ENCODE measurements at regions not wholly inside any gene's neighbourhood (a gene's known extent, or its start where the extent isn't known, plus 50 kb on each side); places are given as distances from the start of the nearest gene placed in this dataset.
"Not testable (repeated sequence)": the region's sequence is repeated elsewhere in the genome, so short reads cannot be mapped to it uniquely, and the experiment has no call there.

DNA sequence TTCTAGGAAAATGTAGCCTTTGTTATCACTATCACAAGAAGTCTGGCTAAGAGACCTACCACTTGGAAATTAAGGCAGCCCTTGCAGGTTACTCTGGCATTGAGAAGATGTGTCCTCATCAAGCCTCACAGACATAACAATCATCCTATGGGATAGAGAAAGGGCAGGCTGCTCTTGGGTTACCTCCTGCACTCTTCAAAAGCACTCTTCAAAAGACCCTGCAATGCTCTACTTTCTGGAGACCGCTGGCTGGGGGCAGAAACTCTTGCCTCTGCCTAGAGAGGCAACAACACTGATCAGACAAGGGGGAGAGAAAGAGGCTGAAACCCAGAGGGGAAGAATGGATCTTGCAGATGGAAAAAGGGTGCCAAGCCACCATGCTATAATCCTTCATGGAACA is 127.9 kb upstream of the BNIP2 start:
- Histone ChIP-seq H3K36me3 (no peaks in the 10 kb centered on the region), H3K4me3 (no peak overlapping the region), H3K4me1 (no peaks in the 10 kb centered on the region), H3K27me3 (peaks cover 36% of the 10 kb centered on the region), H3K9me3 (no peaks in the 10 kb centered on the region), H3K27ac (no peak overlapping the region)
- in situ Hi-C loops (cut with MboI; ENCODE audit: low pct_ligation_motif_present in 1 of 4, low pct_unique_long_range_greater_than_20kb in 1 of 4, low sequenced_read_pairs in 3 of 4), result no loop called here
- TF ChIP-seq POLR2AphosphoS5 (IDR thresholded peaks at IDR 0.05) (no peak), POLR2A (IDR thresholded peaks at IDR 0.05) (no peak), EP300 (IDR thresholded peaks at IDR 0.05; ENCODE audit: low read depth) (no peak)
- TF ChIP-seq, protein P1, sequence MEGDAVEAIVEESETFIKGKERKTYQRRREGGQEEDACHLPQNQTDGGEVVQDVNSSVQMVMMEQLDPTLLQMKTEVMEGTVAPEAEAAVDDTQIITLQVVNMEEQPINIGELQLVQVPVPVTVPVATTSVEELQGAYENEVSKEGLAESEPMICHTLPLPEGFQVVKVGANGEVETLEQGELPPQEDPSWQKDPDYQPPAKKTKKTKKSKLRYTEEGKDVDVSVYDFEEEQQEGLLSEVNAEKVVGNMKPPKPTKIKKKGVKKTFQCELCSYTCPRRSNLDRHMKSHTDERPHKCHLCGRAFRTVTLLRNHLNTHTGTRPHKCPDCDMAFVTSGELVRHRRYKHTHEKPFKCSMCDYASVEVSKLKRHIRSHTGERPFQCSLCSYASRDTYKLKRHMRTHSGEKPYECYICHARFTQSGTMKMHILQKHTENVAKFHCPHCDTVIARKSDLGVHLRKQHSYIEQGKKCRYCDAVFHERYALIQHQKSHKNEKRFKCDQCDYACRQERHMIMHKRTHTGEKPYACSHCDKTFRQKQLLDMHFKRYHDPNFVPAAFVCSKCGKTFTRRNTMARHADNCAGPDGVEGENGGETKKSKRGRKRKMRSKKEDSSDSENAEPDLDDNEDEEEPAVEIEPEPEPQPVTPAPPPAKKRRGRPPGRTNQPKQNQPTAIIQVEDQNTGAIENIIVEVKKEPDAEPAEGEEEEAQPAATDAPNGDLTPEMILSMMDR (IDR thresholded peaks at IDR 0.05), result no peak
- intact Hi-C loops (cut with DNase I; ENCODE audit: low total_unique reads), result no loop called here
- no peak for DNase-seq
- WGBS, 2 donors (ENCODE audit: low coverage in 1 of 2), result 63 to 65% methylated on average over 1 of the region's 1 CpG

DNA sequence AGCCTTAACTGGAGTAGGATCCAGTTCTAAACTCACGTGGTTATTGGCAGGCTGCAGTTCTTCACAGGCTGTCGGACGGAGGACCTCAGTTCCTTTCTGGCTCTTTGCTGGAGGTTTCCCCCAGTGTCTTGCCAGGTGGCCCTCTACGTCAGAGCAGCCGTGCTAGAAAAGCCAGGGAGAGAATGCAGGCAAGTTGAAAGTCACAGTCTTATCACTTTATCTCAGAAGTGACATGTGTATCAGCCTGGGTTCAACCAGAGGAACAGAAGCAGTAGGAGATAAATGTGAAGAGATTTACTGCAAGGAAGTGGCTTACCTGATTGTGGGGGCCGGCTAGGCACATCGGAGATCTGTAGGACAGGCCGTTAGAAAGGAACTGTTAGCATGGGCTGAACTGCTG is 125.3 kb upstream of the BNIP2 start:
- TF ChIP-seq, protein P1 (IDR thresholded peaks at IDR 0.05), result no peak
- TF ChIP-seq EP300 (IDR thresholded peaks at IDR 0.05; ENCODE audit: low read depth) (no peak), POLR2AphosphoS5 (IDR thresholded peaks at IDR 0.05) (no peak), POLR2A (IDR thresholded peaks at IDR 0.05) (no peak)
- 39 to 46% methylated on average over 5 to 8 of the region's 8 CpGs for WGBS, 2 donors (ENCODE audit: low coverage in 1 of 2)
- no peak for DNase-seq
- Histone ChIP-seq H3K4me1 (no peaks in the 10 kb centered on the region), H3K27ac (no peak overlapping the region), H3K27me3 (peaks cover 48% of the 10 kb centered on the region), H3K36me3 (no peaks in the 10 kb centered on the region), H3K4me3 (no peak overlapping the region), H3K9me3 (no peaks in the 10 kb centered on the region)
- in situ Hi-C loops (cut with MboI; ENCODE audit: low pct_ligation_motif_present in 1 of 4, low pct_unique_long_range_greater_than_20kb in 1 of 4, low sequenced_read_pairs in 3 of 4) (no loop called here), intact Hi-C loops (cut with DNase I; ENCODE audit: low total_unique reads) (no loop called here)

DNA sequence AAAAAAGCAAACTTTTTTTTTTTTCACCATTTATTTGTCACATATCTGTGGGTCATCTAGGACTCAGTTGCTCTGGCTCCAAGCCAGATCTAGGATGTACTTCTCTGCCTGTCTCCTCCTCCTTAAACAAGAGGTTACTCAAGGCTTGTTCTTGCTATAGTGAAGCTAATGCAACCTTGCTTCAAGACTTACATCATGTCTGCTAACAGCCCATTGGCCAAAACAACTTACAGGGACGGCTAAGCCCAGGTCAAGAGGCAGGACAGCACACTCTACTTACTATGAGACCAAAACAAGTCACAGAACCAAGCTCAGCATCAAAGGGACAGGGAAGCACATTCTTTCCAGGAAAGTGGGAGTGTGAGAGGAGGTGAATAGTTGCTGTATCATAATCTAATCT is 123.8 kb upstream of the BNIP2 start:
- Histone ChIP-seq H3K27me3 (peaks cover 43% of the 10 kb centered on the region), H3K36me3 (no peaks in the 10 kb centered on the region), H3K4me1 (no peaks in the 10 kb centered on the region), H3K4me3 (no peak overlapping the region), H3K9me3 (no peaks in the 10 kb centered on the region), H3K27ac (no peak overlapping the region)
- in situ Hi-C loops (cut with MboI; ENCODE audit: low pct_ligation_motif_present in 1 of 4, low pct_unique_long_range_greater_than_20kb in 1 of 4, low sequenced_read_pairs in 3 of 4) (no loop called here), intact Hi-C loops (cut with DNase I; ENCODE audit: low total_unique reads) (no loop called here)
- WGBS, 2 donors (ENCODE audit: low coverage in 1 of 2), result 40% methylated on average over 1 of the region's 1 CpG; no CpG with 5 or more reads in 1 of the 2 donors
- DNase-seq, result no peak
- TF ChIP-seq POLR2A (IDR thresholded peaks at IDR 0.05) (no peak), EP300 (IDR thresholded peaks at IDR 0.05; ENCODE audit: low read depth) (no peak), POLR2AphosphoS5 (IDR thresholded peaks at IDR 0.05) (no peak)
- TF ChIP-seq, protein P1 (IDR thresholded peaks at IDR 0.05), result no peak

DNA sequence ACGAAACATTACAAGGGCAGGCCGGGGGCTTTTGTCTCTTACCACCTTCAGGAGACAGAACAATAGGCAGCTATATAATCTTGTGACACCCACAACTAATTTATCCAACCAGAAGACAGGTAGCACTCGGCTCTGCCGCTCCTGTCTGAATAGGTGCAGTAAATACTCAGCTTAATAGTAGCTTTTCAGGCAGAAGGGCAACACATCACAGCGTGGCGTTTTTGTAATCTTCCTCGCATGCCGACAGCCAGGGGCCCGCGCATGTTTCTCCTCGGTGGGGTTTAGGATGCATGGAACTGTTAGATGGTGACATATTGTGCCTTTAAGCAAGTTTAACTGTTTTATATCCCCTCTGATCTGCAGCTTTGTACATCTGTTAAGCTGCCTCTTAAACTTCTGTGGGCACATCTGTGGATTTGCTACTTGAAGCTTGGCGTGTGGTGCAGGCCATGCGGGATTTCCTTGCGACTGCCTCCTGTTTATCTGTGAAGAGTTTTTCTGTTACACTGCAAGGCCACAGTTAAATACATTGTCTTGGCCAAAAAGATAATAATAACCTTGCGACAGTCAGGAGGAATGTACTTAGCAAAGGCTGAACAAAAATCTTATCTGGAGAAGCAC is 123.2 kb upstream of the BNIP2 start:
- no peak overlapping the region for H3K4me3 ChIP-seq
- TF ChIP-seq EP300 (IDR thresholded peaks at IDR 0.05; ENCODE audit: low read depth) (no peak), POLR2A (IDR thresholded peaks at IDR 0.05) (no peak), POLR2AphosphoS5 (IDR thresholded peaks at IDR 0.05) (no peak)
- TF ChIP-seq, protein P1 (IDR thresholded peaks at IDR 0.05), result no peak
- no peaks in the 10 kb centered on the region for H3K9me3 ChIP-seq
- no peak for DNase-seq
- H3K27ac ChIP-seq, result no peak overlapping the region
- intact Hi-C loops (cut with DNase I; ENCODE audit: low total_unique reads), result no loop called here
- H3K36me3 ChIP-seq, result no peaks in the 10 kb centered on the region
- 39 to 50% methylated on average over 5 to 15 of the region's 15 CpGs for WGBS, 2 donors (ENCODE audit: low coverage in 1 of 2)
- peaks cover 39% of the 10 kb centered on the region for H3K27me3 ChIP-seq
- no peaks in the 10 kb centered on the region for H3K4me1 ChIP-seq
- in situ Hi-C loops (cut with MboI; ENCODE audit: low pct_ligation_motif_present in 1 of 4, low pct_unique_long_range_greater_than_20kb in 1 of 4, low sequenced_read_pairs in 3 of 4), result no loop called here

DNA sequence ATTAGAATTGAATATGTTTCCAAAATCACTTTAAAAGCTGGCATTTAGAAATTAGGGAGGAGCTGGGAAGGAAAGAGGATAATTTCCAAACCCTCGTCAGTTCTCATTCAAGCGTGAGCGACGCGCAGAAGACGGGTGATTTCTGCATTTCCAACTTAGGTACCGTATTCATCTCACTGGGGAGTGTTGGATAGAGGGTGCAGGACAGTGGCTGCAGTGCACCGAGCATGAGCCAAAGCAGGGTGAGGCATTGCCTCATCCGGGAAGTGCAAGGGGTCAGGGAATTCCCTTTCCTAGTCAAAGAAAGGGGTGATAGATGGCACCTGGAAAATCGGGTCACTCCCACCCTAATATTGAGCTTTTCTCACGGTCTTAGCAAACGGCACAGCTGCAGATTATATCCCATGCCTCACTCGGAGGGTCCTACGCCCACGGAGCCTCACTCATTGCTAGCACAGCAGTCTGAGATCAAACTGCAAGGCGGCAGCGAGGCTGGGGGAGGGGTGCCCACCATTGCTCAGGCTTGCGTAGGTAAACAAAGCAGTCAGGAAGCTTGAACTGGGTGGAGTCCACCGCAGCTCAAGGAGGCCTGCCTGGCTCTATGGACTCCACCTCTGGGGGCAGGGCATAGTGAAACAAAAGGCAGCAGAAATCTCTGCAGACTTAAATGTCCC is 114.3 kb upstream of the BNIP2 start:
- H3K4me1 ChIP-seq; H3K27ac ChIP-seq; H3K27me3 ChIP-seq; intact Hi-C loops (cut with DNase I; ENCODE audit: low total_unique reads); H3K4me3 ChIP-seq; H3K9me3 ChIP-seq; in situ Hi-C loops (cut with MboI; ENCODE audit: low pct_ligation_motif_present in 1 of 4, low pct_unique_long_range_greater_than_20kb in 1 of 4, low sequenced_read_pairs in 3 of 4); H3K36me3 ChIP-seq: not testable (repeated sequence)
- peak; percentile 14 for DNase-seq
- 35 to 47% methylated on average over 4 to 19 of the region's 19 CpGs for WGBS, 2 donors (ENCODE audit: low coverage in 1 of 2)

All from transverse colon (tissue), 4 donors.